Heart right ventricle (tissue), 16 donors: ENCODE measurements at regions not wholly inside any gene's neighbourhood (a gene's known extent, or its start where the extent isn't known, plus 50 kb on each side); places are given as distances from the start of the nearest gene placed in this dataset.

Experiments
- ATAC-seq, 8 donors: fragments of 200-7000 bp; cut with Tn5 transposase; one replicate each; pipeline ENCODE4 v1.9.1; 2020; ENCODE audit warnings: mild to moderate bottlenecking in 8 of 8, moderate library complexity in 8 of 8, moderate number of reproducible peaks in 1 of 8
- DNase-seq, 2 donors: peaks; one replicate each; pipeline ENCODE4 v3.0.0-alpha.2; 2020
- H3K27ac ChIP-seq, 10 donors: fragments of 200-600 bp; sonication (generic) in 2 of 10; one replicate each; pipeline versions ENCODE4 v1.5.0 to v1.8.0; 2020 to 2022; ENCODE audit warnings: mild to moderate bottlenecking in 3 of 10
- H3K27me3 ChIP-seq, 7 donors: fragments of 200-600 bp; one replicate each; pipeline ENCODE4 v1.8.0; 2021 to 2022; ENCODE audit warnings: mild to moderate bottlenecking in 2 of 7
- H3K36me3 ChIP-seq, 9 donors: fragments of 200-600 bp; sonication (generic) in 1 of 9; one replicate each; pipeline versions ENCODE4 v1.5.0 to v1.8.0; 2020 to 2022; ENCODE audit warnings: mild to moderate bottlenecking in 2 of 9
- H3K4me1 ChIP-seq, 9 donors: fragments of 200-600 bp; sonication (generic) in 1 of 9; one replicate each; pipeline versions ENCODE4 v1.5.0 to v1.8.0; 2020 to 2022; ENCODE audit warnings: mild to moderate bottlenecking in 4 of 9
- H3K4me3 ChIP-seq, 10 donors: fragments of 200-600 bp; sonication (generic) in 2 of 10; one replicate each; pipeline versions ENCODE4 v1.5.0 to v1.8.0; 2020 to 2022; ENCODE audit warnings: mild to moderate bottlenecking in 7 of 10, moderate library complexity in 2 of 10
- H3K9me3 ChIP-seq, 11 donors: fragments of 200-600 bp in 10 of 11; sonication (generic) in 2 of 11; one replicate each; pipeline versions ENCODE4 v1.5.0 to v1.8.0; 2013 to 2022; ENCODE audit warnings: mild to moderate bottlenecking in 2 of 11, control low read depth in 1 of 11, moderate library complexity in 1 of 11
- WGBS, 2 donors: extraction: QIAGEN DNeasy Blood & Tissue Kit; methylation state at CpG; one replicate each; pipeline ENCODE4 v1.1.7; 2013; ENCODE audit warnings: inconsistent platforms in 1 of 2; 5-methylcytosine and 5-hydroxymethylcytosine counted together
- intact Hi-C, 10 donors: fragments of 100-400 bp; cut with DNase I; formaldehyde crosslinking; loops; one replicate each; pipeline versions ENCODE4 v1.11.1 to v1.14.2; 2022
- TF ChIP-seq, protein P1 (sequence below), 9 donors: fragments of 200-600 bp; sonication (generic) in 2 of 9; IDR thresholded peaks; one replicate each; pipeline versions ENCODE4 v1.5.0 to v1.8.0; 2021 to 2022; ENCODE audit warnings: antibody characterized with exemption in 9 of 9, mild to moderate bottlenecking in 5 of 9, moderate library complexity in 1 of 9
- donor health status: Arrhythmogenic right ventricular cardiomyopathy.
- donor health status: ischemic (EF 13 %, LVEDD 7.1; RV severe dilation, severe dysfunction).
- donor health status: healthy with polysubstance abuse.
- donor health status: DM: no; HTN: yes; CAD: no.
- donor health status: DM: no; HTN: no; CAD: no.
- donor health status: ischemic (EF 25% LVEDD 6.9; RV normal size, moderate dysfunction).
- donor health status: ischemic (EF 25% LVEDD 5.7; RV mildly dilated, moderate dysfunction).
- donor health status: healthy.
- donor health status: DM: yes; HTN: yes; CAD: no.
- donor health status: Ischemic cardiomyopathy.
- donor health status: ischemic (EF 35%, LVEDD 5.7; RV mildly dilated, moderate dysfunction).
- donor health status: nonischemic (EF 11% LVEDD 7.7; RV severe dilation, severe dysfunction).
- donor health status: DM: yes; HTN: yes; CAD: no.
- donor health status: PGD.
- donor health status: ischemic (EF 29% LVEDD 5.4; RV normal size, mild dysfunction).
- donor health status: nonischemic (EF 23%, LVEDD 6.1; RV moderate dilation, normal function).

DNA sequence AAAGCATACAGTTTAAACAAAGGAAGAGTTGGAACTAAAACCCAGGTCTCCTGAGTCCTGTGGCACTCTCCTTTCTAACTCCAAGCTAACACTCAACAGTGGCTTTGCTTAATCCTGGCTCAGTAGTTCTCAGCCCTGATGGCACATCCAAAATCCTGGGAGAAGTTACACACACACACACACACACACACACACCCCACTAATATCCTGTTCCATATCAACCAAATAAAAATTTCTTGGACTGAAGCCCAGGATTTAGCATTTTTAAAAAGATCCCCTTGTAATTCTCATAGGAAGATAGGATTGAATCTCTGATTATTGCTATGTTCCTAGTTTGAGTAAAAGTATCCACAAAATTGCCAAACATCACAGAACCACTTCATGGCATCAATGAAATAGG, 136.1 kb upstream of the RIOK3 start:
- Histone ChIP-seq H3K9me3 (no peaks in the 10 kb centered on the region), H3K36me3 (no peaks in the 10 kb centered on the region), H3K4me3 (no peak overlapping the region), H3K4me1 (peaks cover 0 to 10% (median 6%) of the 10 kb centered on the region in 9 donors), H3K27ac (no peak overlapping the region), H3K27me3 (no peaks in the 10 kb centered on the region)
- TF ChIP-seq, protein P1, sequence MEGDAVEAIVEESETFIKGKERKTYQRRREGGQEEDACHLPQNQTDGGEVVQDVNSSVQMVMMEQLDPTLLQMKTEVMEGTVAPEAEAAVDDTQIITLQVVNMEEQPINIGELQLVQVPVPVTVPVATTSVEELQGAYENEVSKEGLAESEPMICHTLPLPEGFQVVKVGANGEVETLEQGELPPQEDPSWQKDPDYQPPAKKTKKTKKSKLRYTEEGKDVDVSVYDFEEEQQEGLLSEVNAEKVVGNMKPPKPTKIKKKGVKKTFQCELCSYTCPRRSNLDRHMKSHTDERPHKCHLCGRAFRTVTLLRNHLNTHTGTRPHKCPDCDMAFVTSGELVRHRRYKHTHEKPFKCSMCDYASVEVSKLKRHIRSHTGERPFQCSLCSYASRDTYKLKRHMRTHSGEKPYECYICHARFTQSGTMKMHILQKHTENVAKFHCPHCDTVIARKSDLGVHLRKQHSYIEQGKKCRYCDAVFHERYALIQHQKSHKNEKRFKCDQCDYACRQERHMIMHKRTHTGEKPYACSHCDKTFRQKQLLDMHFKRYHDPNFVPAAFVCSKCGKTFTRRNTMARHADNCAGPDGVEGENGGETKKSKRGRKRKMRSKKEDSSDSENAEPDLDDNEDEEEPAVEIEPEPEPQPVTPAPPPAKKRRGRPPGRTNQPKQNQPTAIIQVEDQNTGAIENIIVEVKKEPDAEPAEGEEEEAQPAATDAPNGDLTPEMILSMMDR (IDR thresholded peaks at IDR 0.05) = no peak
- ATAC-seq (no peak), DNase-seq (no peak)
- intact Hi-C loops = loop anchor here in 1 of 10 donors (10.0 kb wide), 1 partner anchor 48 kb away; no protein-coding TSS in a partner anchor

DNA sequence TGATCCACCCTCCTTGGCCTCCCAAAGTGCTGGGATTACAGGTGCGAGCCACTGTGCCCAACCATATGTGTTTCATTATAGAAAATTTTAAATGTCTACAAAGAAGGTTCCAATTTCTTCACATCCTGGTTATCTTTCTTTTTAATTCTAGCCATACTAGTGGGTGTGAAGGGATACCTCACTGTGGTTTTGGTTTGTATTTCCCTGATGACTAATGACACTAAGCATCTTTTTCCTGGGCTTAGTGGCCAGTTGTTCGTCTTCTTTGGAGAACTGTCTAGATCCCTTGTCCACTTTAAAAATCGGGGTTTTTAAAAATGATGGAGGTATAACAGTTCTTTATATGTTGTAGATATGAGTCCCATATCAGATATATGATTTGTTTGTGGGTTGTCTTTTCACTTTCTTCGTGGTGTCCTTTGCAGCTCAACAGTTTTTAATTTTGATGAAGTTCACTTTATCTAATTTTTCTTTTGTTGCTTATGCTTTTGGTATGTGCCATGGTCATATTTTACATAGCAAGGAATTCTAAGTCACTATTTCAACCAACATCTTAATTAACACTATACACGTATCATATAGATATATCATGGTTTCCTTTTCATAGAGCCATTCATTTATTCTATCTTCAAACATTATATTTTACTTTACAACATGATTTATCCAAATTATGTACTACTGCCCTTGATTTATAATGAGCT, 135.0 kb upstream of the RIOK3 start:
- no peak for ATAC-seq
- intact Hi-C loops = loop anchor here in 1 of 10 donors (10.0 kb wide), 1 partner anchor 47 kb away; no protein-coding TSS in a partner anchor
- TF ChIP-seq, protein P1 (IDR thresholded peaks at IDR 0.05) = no peak

DNA sequence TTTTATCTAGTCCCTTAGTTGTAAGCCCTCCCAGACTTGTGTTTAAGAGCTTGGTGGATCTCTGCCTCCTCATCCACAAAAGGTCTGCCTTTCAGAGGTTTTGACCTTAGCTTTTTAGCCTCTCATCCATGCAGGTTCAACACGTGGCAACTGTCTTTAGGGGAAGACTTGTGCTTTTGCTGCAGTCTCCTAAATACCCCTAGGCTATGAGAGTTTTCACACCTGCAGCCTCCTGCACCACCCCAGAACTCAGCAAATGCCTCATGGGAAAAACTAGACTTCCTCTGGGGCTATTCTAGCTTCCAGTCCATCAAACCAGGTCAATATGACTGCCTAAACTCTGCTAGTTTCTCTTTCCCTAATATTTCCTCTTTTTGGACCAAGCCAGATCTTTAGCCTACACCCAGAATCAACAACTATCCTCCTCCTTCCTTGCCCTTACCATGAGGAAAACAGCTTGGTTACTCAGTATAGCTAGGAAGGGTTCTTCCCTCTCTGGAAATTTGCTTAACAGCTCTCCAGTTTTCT, 132.3 kb upstream of the RIOK3 start:
- H3K4me1 ChIP-seq = peaks cover 0 to 5% (median 0%) of the 10 kb centered on the region in 9 donors
- no peak overlapping the region for H3K27ac ChIP-seq
- ATAC-seq (no peak), DNase-seq (no peak)
- no peak overlapping the region for H3K4me3 ChIP-seq
- TF ChIP-seq, protein P1 (IDR thresholded peaks at IDR 0.05) = no peak
- intact Hi-C loops = no loop called here
- no peaks in the 10 kb centered on the region for H3K36me3 ChIP-seq
- H3K27me3 ChIP-seq = no peaks in the 10 kb centered on the region
- H3K9me3 ChIP-seq = peaks cover 0 to 2% (median 0%) of the 10 kb centered on the region in 11 donors
- WGBS, 2 donors = 85 to 90% methylated on average over 1 of the region's 1 CpG

More for the DNA sequence above, 135.0 kb upstream of the RIOK3 start:
- Histone ChIP-seq H3K4me1 (peaks cover 0 to 5% (median 0%) of the 10 kb centered on the region in 9 donors), H3K27me3 (no peaks in the 10 kb centered on the region), H3K27ac (no peak overlapping the region), H3K36me3 (no peaks in the 10 kb centered on the region), H3K9me3 (no peaks in the 10 kb centered on the region), H3K4me3 (no peak overlapping the region)
- DNase-seq = no peak
- 93 to 96% methylated on average over 5 of the region's 5 CpGs for WGBS, 2 donors

DNA sequence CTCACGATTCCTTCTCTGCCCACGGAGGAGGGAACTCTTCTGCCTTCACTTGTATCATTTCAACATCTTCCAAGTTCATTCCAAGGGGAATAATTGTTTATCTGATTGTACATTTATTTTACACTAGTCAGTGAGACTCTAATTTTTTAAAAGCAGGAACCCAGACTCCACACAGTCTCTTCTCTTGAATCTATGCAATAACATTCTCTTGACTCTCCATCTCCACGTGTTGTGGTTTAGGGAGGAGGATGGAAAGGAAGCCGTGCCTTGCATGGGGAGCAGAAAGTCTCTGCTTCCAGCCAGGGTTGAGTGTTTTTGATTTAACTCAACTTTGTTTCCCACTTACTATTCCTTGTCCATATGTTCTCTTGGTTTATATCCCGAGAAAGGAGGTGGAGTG, 131.1 kb upstream of the RIOK3 start:
- Histone ChIP-seq H3K4me3 (no peak overlapping the region), H3K4me1 (peaks cover 0 to 5% (median 0%) of the 10 kb centered on the region in 9 donors), H3K27ac (no peak overlapping the region), H3K9me3 (peaks cover 0 to 6% (median 0%) of the 10 kb centered on the region in 11 donors), H3K27me3 (no peaks in the 10 kb centered on the region), H3K36me3 (no peaks in the 10 kb centered on the region)
- intact Hi-C loops = no loop called here
- TF ChIP-seq, protein P1 (IDR thresholded peaks at IDR 0.05) = no peak
- WGBS, 2 donors = 93 to 94% methylated on average over 5 of the region's 5 CpGs
- ATAC-seq = no peak
- no peak for DNase-seq
